H1 (cell line): ENCODE measurements at regions not wholly inside any gene's neighbourhood (a gene's known extent, or its start where the extent isn't known, plus 50 kb on each side); places are given as distances from the start of the nearest gene placed in this dataset.

Experiments used
- CTCF ChIA-PET: fragments of 300-600 bp; sonication (Branson Sonifier 250); formaldehyde crosslinking; loops from one replicate; lab custom pipeline; 2021; ENCODE audit not compliant: partially characterized antibody; lab: Charles Lee
- POLR2A ChIA-PET: fragments of 300-600 bp; sonication (Branson Sonifier 250); formaldehyde crosslinking; loops from one replicate; lab custom pipeline; 2021; ENCODE audit warnings: inconsistent platforms; ENCODE audit not compliant: partially characterized antibody; lab: Charles Lee
- DNase-seq, 2 experiments: peaks; one replicate each; pipeline versions ENCODE4 v3.0.0 to v3.0.0-alpha.2; 2010 to 2022; ENCODE audit warnings: low spot score in 2 of 2, low read depth in 1 of 2, mixed read lengths in 1 of 2
- FAIRE-seq: peaks from 2 replicates; lab custom pipeline; 2011; peaks lifted over from hg19 to GRCh38; lab: Jason Lieb, UNC
- H2AFZ ChIP-seq: 2 replicates; pipeline ENCODE4 v1.8.1; 2012; ENCODE audit warnings: low read length, inconsistent platforms
- H2AK5ac ChIP-seq: 2 replicates; pipeline ENCODE4 v1.6.1; 2013; ENCODE audit warnings: low read depth, low read length
- H2BK120ac ChIP-seq: replicated peaks from 2 replicates; pipeline ENCODE3; 2013; ENCODE audit warnings: low read depth, low read length, inconsistent platforms
- H2BK12ac ChIP-seq: 2 replicates; pipeline ENCODE4 v1.6.1; 2013; ENCODE audit warnings: low read depth, low read length
- H2BK15ac ChIP-seq: 2 replicates; pipeline ENCODE4 v1.6.1; 2013; ENCODE audit warnings: low read length
- H2BK20ac ChIP-seq: 2 replicates; pipeline ENCODE4 v1.6.1; 2013; ENCODE audit warnings: low read length
- H2BK5ac ChIP-seq: 2 replicates; pipeline ENCODE4 v1.6.1; 2013; ENCODE audit warnings: low read depth, low read length
- H3K14ac ChIP-seq: 2 replicates; pipeline ENCODE4 v1.6.1; 2013; ENCODE audit warnings: inconsistent platforms; ENCODE audit not compliant: insufficient read length
- H3K18ac ChIP-seq: 2 replicates; pipeline ENCODE4 v1.6.1; 2013; ENCODE audit warnings: low read length; ENCODE audit errors: extremely low read depth
- H3K23ac ChIP-seq: 2 replicates; pipeline ENCODE4 v1.6.1; 2013; ENCODE audit warnings: inconsistent platforms; ENCODE audit not compliant: insufficient read length
- H3K23me2 ChIP-seq: 2 replicates; pipeline ENCODE4 v1.6.1; 2013; ENCODE audit warnings: low read depth, low read length
- H3K27ac ChIP-seq: 2 replicates; pipeline ENCODE4 v1.6.1; 2011; ENCODE audit warnings: low read depth, low read length, inconsistent platforms
- H3K27me3 ChIP-seq, 4 experiments: replicated peaks in 1 of 4; 1 replicate in 1 of 4; 2 replicates in 3 of 4; pipeline versions ENCODE4 v1.6.1 to v1.8.1; 2011 to 2013; ENCODE audit warnings: low read length in 3 of 4, mild to moderate bottlenecking in 3 of 4, inconsistent platforms in 2 of 4, mixed read lengths in 2 of 4, moderate library complexity in 1 of 4; ENCODE audit not compliant: control insufficient read depth in 3 of 4, insufficient read depth in 3 of 4; ENCODE audit errors: extremely low read depth in 1 of 4
- H3K36me3 ChIP-seq, 4 experiments: 2 replicates each; pipeline versions ENCODE4 v1.6.1 to v1.8.1; 2011 to 2013; ENCODE audit warnings: mild to moderate bottlenecking in 4 of 4, low read length in 3 of 4, moderate library complexity in 2 of 4, control low read depth in 1 of 4, inconsistent platforms in 1 of 4; ENCODE audit not compliant: insufficient read depth in 4 of 4, control insufficient read depth in 2 of 4
- H3K4ac ChIP-seq: replicated peaks from 2 replicates; pipeline ENCODE3; 2013; ENCODE audit warnings: low read length, low read depth, mixed read lengths, inconsistent platforms; ENCODE audit not compliant: insufficient read length
- H3K4me1 ChIP-seq, 4 experiments: replicated peaks in 1 of 4; 1 replicate in 1 of 4; 2 replicates in 3 of 4; pipeline versions ENCODE4 v1.6.1 to v1.8.1; 2011 to 2013; ENCODE audit warnings: low read length in 3 of 4, inconsistent platforms in 2 of 4, mixed read lengths in 1 of 4; ENCODE audit not compliant: insufficient read depth in 4 of 4, control insufficient read depth in 3 of 4
- H3K4me2 ChIP-seq, 2 experiments: 2 replicates each; pipeline versions ENCODE4 v1.6.1 to v1.8.1; 2011 to 2013; ENCODE audit warnings: low read depth in 2 of 2, low read length in 2 of 2, control low read depth in 1 of 2, inconsistent platforms in 1 of 2, mild to moderate bottlenecking in 1 of 2; ENCODE audit not compliant: insufficient read depth in 1 of 2
- H3K4me3 ChIP-seq, 4 experiments: fragments of 200-600, 300-600 bp in 1 of 4; sonication (generic), shearing (Covaris generic), sonication (Bioruptor Twin) in 1 of 4; 2 replicates each; pipeline versions ENCODE4 v1.5.1 to v1.8.1; 2011 to 2016; ENCODE audit warnings: low read length in 4 of 4, low read depth in 3 of 4, control low read depth in 2 of 4, inconsistent platforms in 2 of 4, mild to moderate bottlenecking in 2 of 4, mixed read lengths in 1 of 4, moderate library complexity in 1 of 4; ENCODE audit not compliant: insufficient read depth in 2 of 4; ENCODE audit errors: extremely low read depth in 1 of 4
- H3K56ac ChIP-seq: replicated peaks from 2 replicates; pipeline ENCODE3; 2013; ENCODE audit warnings: low read depth, mild to moderate bottlenecking, mixed read lengths, low read length, inconsistent platforms; ENCODE audit not compliant: insufficient read length
- H3K79me1 ChIP-seq: 2 replicates; pipeline ENCODE4 v1.6.1; 2013; ENCODE audit warnings: low read depth, low read length, control low read depth
- H3K79me2 ChIP-seq, 2 experiments: 2 replicates each; pipeline versions ENCODE4 v1.6.1 to v1.8.1; 2012 to 2013; ENCODE audit warnings: low read length in 2 of 2, mild to moderate bottlenecking in 2 of 2, inconsistent platforms in 1 of 2; ENCODE audit not compliant: insufficient read depth in 2 of 2, control insufficient read depth in 1 of 2
- H3K9ac ChIP-seq, 4 experiments: replicated peaks in 1 of 4; 1 replicate in 1 of 4; 2 replicates in 3 of 4; pipeline versions ENCODE4 v1.6.1 to v1.8.1; 2011 to 2013; ENCODE audit warnings: low read depth in 3 of 4, low read length in 3 of 4, control low read depth in 2 of 4, mild to moderate bottlenecking in 2 of 4, moderate library complexity in 2 of 4, inconsistent platforms in 1 of 4; ENCODE audit errors: extremely low read depth in 1 of 4
- H3K9me3 ChIP-seq, 2 experiments: 2 replicates each; pipeline versions ENCODE4 v1.6.1 to v1.8.1; 2012 to 2013; ENCODE audit warnings: mild to moderate bottlenecking in 2 of 2, moderate library complexity in 2 of 2, control low read depth in 1 of 2, inconsistent platforms in 1 of 2, low read depth in 1 of 2, low read length in 1 of 2, mixed read lengths in 1 of 2; ENCODE audit not compliant: insufficient read depth in 2 of 2
- H4K20me1 ChIP-seq, 2 experiments: replicated peaks in 1 of 2; 2 replicates each; pipeline versions ENCODE3 to v1.8.1; 2011 to 2013; ENCODE audit warnings: inconsistent platforms in 2 of 2, low read length in 2 of 2, mild to moderate bottlenecking in 1 of 2; ENCODE audit not compliant: insufficient read depth in 2 of 2, control insufficient read depth in 1 of 2
- H4K5ac ChIP-seq: 2 replicates; pipeline ENCODE4 v1.6.1; 2013; ENCODE audit warnings: low read length, low read depth, mixed read lengths, inconsistent platforms; ENCODE audit not compliant: insufficient read length
- H4K8ac ChIP-seq: 2 replicates; pipeline ENCODE4 v1.8.0; 2013; ENCODE audit warnings: mild to moderate bottlenecking, moderate library complexity, low read length, inconsistent platforms; ENCODE audit not compliant: insufficient read depth; ENCODE audit errors: extremely low read depth
- H4K91ac ChIP-seq: replicated peaks from 2 replicates; pipeline ENCODE3; 2013; ENCODE audit warnings: low read length, mixed read lengths, inconsistent platforms; ENCODE audit not compliant: insufficient read length
- BCL11A ChIP-seq, 2 experiments: IDR thresholded peaks; one replicate each; pipeline ENCODE4 v1.6.1; 2011; ENCODE audit warnings: low read depth in 2 of 2, low read length in 2 of 2, mild to moderate bottlenecking in 2 of 2
- CHD1 ChIP-seq: IDR thresholded peaks from 2 replicates; pipeline ENCODE4 v1.6.1; 2012; ENCODE audit warnings: low read depth, low read length, improper control_type of control experiment
- JUND ChIP-seq: IDR thresholded peaks from 2 replicates; pipeline ENCODE4 v1.6.1; 2011; ENCODE audit warnings: mild to moderate bottlenecking, improper control_type of control experiment, low read length
- SIRT6 ChIP-seq: IDR thresholded peaks from one replicate; pipeline ENCODE4 v1.7.1; 2012; ENCODE audit warnings: low read length, inconsistent platforms
- TAF7 ChIP-seq: optimal IDR thresholded peaks from 2 replicates; pipeline ENCODE3; 2011; ENCODE audit warnings: low read depth, mild to moderate bottlenecking, inconsistent platforms, low read length, moderate library complexity, borderline replicate concordance
- WGBS, 2 experiments: shearing (Covaris generic) in 1 of 2; methylation state at CpG; one replicate each; pipeline versions ENCODE4 v1.1.6 to v1.1.7; 2013 to 2015; ENCODE audit warnings: low lambda C conversion rate in 2 of 2, mixed read lengths in 2 of 2, inconsistent platforms in 1 of 2, low coverage in 1 of 2, missing lambda C conversion rate in 1 of 2; ENCODE audit not compliant: insufficient replicate concordance in 2 of 2, insufficient coverage in 1 of 2, insufficient read length in 1 of 2; ENCODE audit errors: extremely low coverage in 1 of 2, missing lambda C conversion rate in 1 of 2; 5-methylcytosine and 5-hydroxymethylcytosine counted together

GRCh38 chr14:55760789-55761566, 181.0 kb downstream of the KTN1 start:
- Histone ChIP-seq H3K27ac (no peak overlapping the region), H2BK5ac (no peak overlapping the region), H2BK12ac (no peak overlapping the region), H3K4me2 (no peak overlapping the region), H3K27me3 (no peaks in the 10 kb centered on the region), H3K36me3 (no peaks in the 10 kb centered on the region), H3K4me3 (no peak overlapping the region), H3K23me2 (no peaks in the 10 kb centered on the region; the same call in 1 of the 2 replicates), H2BK15ac (no peak overlapping the region), H3K9ac (no peak overlapping the region), H2AK5ac (no peak overlapping the region), H3K18ac (no peak overlapping the region), H2AFZ (no peak overlapping the region), H3K23ac (no peak overlapping the region), H3K4me1 (peaks cover 0 to 12% (median 4%) of the 10 kb centered on the region in 4 experiments; a peak in 4 of 7 replicates), H3K56ac (no peak overlapping the region), H3K4ac (no peak overlapping the region)
- CTCF ChIA-PET = interaction anchor here (0.8 to 1.8 kb wide), 4 partner anchors 8 to 58 kb away, joined by 3 to 6 read pairs (median 4); no protein-coding TSS in a partner anchor
- POLR2A ChIA-PET = no interaction called here
- no peak for FAIRE-seq
- TF ChIP-seq CHD1 (no peak), TAF7 (no peak), BCL11A (IDR thresholded peaks at IDR 0.05; ENCODE audit: low read depth in 2 of 2, low read length in 2 of 2) (no peak), SIRT6 (no peak), JUND (no peak)
- TF ChIP-seq, all 59 proteins: peak for 0
- Histone ChIP-seq H3K9me3 (no peaks in the 10 kb centered on the region), H4K8ac (no peak overlapping the region), H4K20me1 (no peaks in the 10 kb centered on the region), H3K79me1 (no peaks in the 10 kb centered on the region), H4K91ac (no peak overlapping the region), H3K79me2 (no peaks in the 10 kb centered on the region), H2BK20ac (no peak overlapping the region; the same call in 1 of the 2 replicates), H2BK120ac (no peak overlapping the region), H3K14ac (no peak overlapping the region), H4K5ac (no peak overlapping the region)
- WGBS, 2 experiments = 93% methylated on average over 14 of the region's 14 CpGs; no CpG with 5 or more reads in 1 of the 2 experiments
- no peak for DNase-seq
